H1 (cell line): ENCODE measurements at regions not wholly inside any gene's neighbourhood (a gene's known extent, or its start where the extent isn't known, plus 50 kb on each side); places are given as distances from the start of the nearest gene placed in this dataset.

ENCODE experiments used
- CTCF ChIA-PET: fragments of 300-600 bp; sonication (Branson Sonifier 250); formaldehyde crosslinking; loops from one replicate; lab custom pipeline; 2021; ENCODE audit not compliant: partially characterized antibody; lab: Charles Lee
- POLR2A ChIA-PET: fragments of 300-600 bp; sonication (Branson Sonifier 250); formaldehyde crosslinking; loops from one replicate; lab custom pipeline; 2021; ENCODE audit warnings: inconsistent platforms; ENCODE audit not compliant: partially characterized antibody; lab: Charles Lee
- DNase-seq, 2 experiments: peaks; one replicate each; pipeline versions ENCODE4 v3.0.0 to v3.0.0-alpha.2; 2010 to 2022; ENCODE audit warnings: low spot score in 2 of 2, low read depth in 1 of 2, mixed read lengths in 1 of 2
- FAIRE-seq: peaks from 2 replicates; lab custom pipeline; 2011; peaks lifted over from hg19 to GRCh38; lab: Jason Lieb, UNC
- H2AFZ ChIP-seq: 2 replicates; pipeline ENCODE4 v1.8.1; 2012; ENCODE audit warnings: low read length, inconsistent platforms
- H2AK5ac ChIP-seq: 2 replicates; pipeline ENCODE4 v1.6.1; 2013; ENCODE audit warnings: low read depth, low read length
- H2BK120ac ChIP-seq: replicated peaks from 2 replicates; pipeline ENCODE3; 2013; ENCODE audit warnings: low read depth, low read length, inconsistent platforms
- H2BK12ac ChIP-seq: 2 replicates; pipeline ENCODE4 v1.6.1; 2013; ENCODE audit warnings: low read depth, low read length
- H2BK15ac ChIP-seq: 2 replicates; pipeline ENCODE4 v1.6.1; 2013; ENCODE audit warnings: low read length
- H2BK20ac ChIP-seq: 2 replicates; pipeline ENCODE4 v1.6.1; 2013; ENCODE audit warnings: low read length
- H2BK5ac ChIP-seq: 2 replicates; pipeline ENCODE4 v1.6.1; 2013; ENCODE audit warnings: low read depth, low read length
- H3K14ac ChIP-seq: 2 replicates; pipeline ENCODE4 v1.6.1; 2013; ENCODE audit warnings: inconsistent platforms; ENCODE audit not compliant: insufficient read length
- H3K18ac ChIP-seq: 2 replicates; pipeline ENCODE4 v1.6.1; 2013; ENCODE audit warnings: low read length; ENCODE audit errors: extremely low read depth
- H3K23ac ChIP-seq: 2 replicates; pipeline ENCODE4 v1.6.1; 2013; ENCODE audit warnings: inconsistent platforms; ENCODE audit not compliant: insufficient read length
- H3K23me2 ChIP-seq: 2 replicates; pipeline ENCODE4 v1.6.1; 2013; ENCODE audit warnings: low read depth, low read length
- H3K27ac ChIP-seq: 2 replicates; pipeline ENCODE4 v1.6.1; 2011; ENCODE audit warnings: low read depth, low read length, inconsistent platforms
- H3K27me3 ChIP-seq, 4 experiments: replicated peaks in 1 of 4; 1 replicate in 1 of 4; 2 replicates in 3 of 4; pipeline versions ENCODE4 v1.6.1 to v1.8.1; 2011 to 2013; ENCODE audit warnings: low read length in 3 of 4, mild to moderate bottlenecking in 3 of 4, inconsistent platforms in 2 of 4, mixed read lengths in 2 of 4, moderate library complexity in 1 of 4; ENCODE audit not compliant: control insufficient read depth in 3 of 4, insufficient read depth in 3 of 4; ENCODE audit errors: extremely low read depth in 1 of 4
- H3K36me3 ChIP-seq, 4 experiments: 2 replicates each; pipeline versions ENCODE4 v1.6.1 to v1.8.1; 2011 to 2013; ENCODE audit warnings: mild to moderate bottlenecking in 4 of 4, low read length in 3 of 4, moderate library complexity in 2 of 4, control low read depth in 1 of 4, inconsistent platforms in 1 of 4; ENCODE audit not compliant: insufficient read depth in 4 of 4, control insufficient read depth in 2 of 4
- H3K4ac ChIP-seq: replicated peaks from 2 replicates; pipeline ENCODE3; 2013; ENCODE audit warnings: low read length, low read depth, mixed read lengths, inconsistent platforms; ENCODE audit not compliant: insufficient read length
- H3K4me1 ChIP-seq, 4 experiments: replicated peaks in 1 of 4; 1 replicate in 1 of 4; 2 replicates in 3 of 4; pipeline versions ENCODE4 v1.6.1 to v1.8.1; 2011 to 2013; ENCODE audit warnings: low read length in 3 of 4, inconsistent platforms in 2 of 4, mixed read lengths in 1 of 4; ENCODE audit not compliant: insufficient read depth in 4 of 4, control insufficient read depth in 3 of 4
- H3K4me2 ChIP-seq, 2 experiments: 2 replicates each; pipeline versions ENCODE4 v1.6.1 to v1.8.1; 2011 to 2013; ENCODE audit warnings: low read depth in 2 of 2, low read length in 2 of 2, control low read depth in 1 of 2, inconsistent platforms in 1 of 2, mild to moderate bottlenecking in 1 of 2; ENCODE audit not compliant: insufficient read depth in 1 of 2
- H3K4me3 ChIP-seq, 4 experiments: fragments of 200-600, 300-600 bp in 1 of 4; sonication (generic), shearing (Covaris generic), sonication (Bioruptor Twin) in 1 of 4; 2 replicates each; pipeline versions ENCODE4 v1.5.1 to v1.8.1; 2011 to 2016; ENCODE audit warnings: low read length in 4 of 4, low read depth in 3 of 4, control low read depth in 2 of 4, inconsistent platforms in 2 of 4, mild to moderate bottlenecking in 2 of 4, mixed read lengths in 1 of 4, moderate library complexity in 1 of 4; ENCODE audit not compliant: insufficient read depth in 2 of 4; ENCODE audit errors: extremely low read depth in 1 of 4
- H3K56ac ChIP-seq: replicated peaks from 2 replicates; pipeline ENCODE3; 2013; ENCODE audit warnings: low read depth, mild to moderate bottlenecking, mixed read lengths, low read length, inconsistent platforms; ENCODE audit not compliant: insufficient read length
- H3K79me1 ChIP-seq: 2 replicates; pipeline ENCODE4 v1.6.1; 2013; ENCODE audit warnings: low read depth, low read length, control low read depth
- H3K79me2 ChIP-seq, 2 experiments: 2 replicates each; pipeline versions ENCODE4 v1.6.1 to v1.8.1; 2012 to 2013; ENCODE audit warnings: low read length in 2 of 2, mild to moderate bottlenecking in 2 of 2, inconsistent platforms in 1 of 2; ENCODE audit not compliant: insufficient read depth in 2 of 2, control insufficient read depth in 1 of 2
- H3K9ac ChIP-seq, 4 experiments: replicated peaks in 1 of 4; 1 replicate in 1 of 4; 2 replicates in 3 of 4; pipeline versions ENCODE4 v1.6.1 to v1.8.1; 2011 to 2013; ENCODE audit warnings: low read depth in 3 of 4, low read length in 3 of 4, control low read depth in 2 of 4, mild to moderate bottlenecking in 2 of 4, moderate library complexity in 2 of 4, inconsistent platforms in 1 of 4; ENCODE audit errors: extremely low read depth in 1 of 4
- H3K9me3 ChIP-seq, 2 experiments: 2 replicates each; pipeline versions ENCODE4 v1.6.1 to v1.8.1; 2012 to 2013; ENCODE audit warnings: mild to moderate bottlenecking in 2 of 2, moderate library complexity in 2 of 2, control low read depth in 1 of 2, inconsistent platforms in 1 of 2, low read depth in 1 of 2, low read length in 1 of 2, mixed read lengths in 1 of 2; ENCODE audit not compliant: insufficient read depth in 2 of 2
- H4K20me1 ChIP-seq, 2 experiments: replicated peaks in 1 of 2; 2 replicates each; pipeline versions ENCODE3 to v1.8.1; 2011 to 2013; ENCODE audit warnings: inconsistent platforms in 2 of 2, low read length in 2 of 2, mild to moderate bottlenecking in 1 of 2; ENCODE audit not compliant: insufficient read depth in 2 of 2, control insufficient read depth in 1 of 2
- H4K5ac ChIP-seq: 2 replicates; pipeline ENCODE4 v1.6.1; 2013; ENCODE audit warnings: low read length, low read depth, mixed read lengths, inconsistent platforms; ENCODE audit not compliant: insufficient read length
- H4K8ac ChIP-seq: 2 replicates; pipeline ENCODE4 v1.8.0; 2013; ENCODE audit warnings: mild to moderate bottlenecking, moderate library complexity, low read length, inconsistent platforms; ENCODE audit not compliant: insufficient read depth; ENCODE audit errors: extremely low read depth
- H4K91ac ChIP-seq: replicated peaks from 2 replicates; pipeline ENCODE3; 2013; ENCODE audit warnings: low read length, mixed read lengths, inconsistent platforms; ENCODE audit not compliant: insufficient read length
- CHD2 ChIP-seq: IDR thresholded peaks from 2 replicates; pipeline ENCODE4 v1.6.1; 2012; ENCODE audit warnings: low read length, improper control_type of control experiment
- RBBP5 ChIP-seq: IDR thresholded peaks from 2 replicates; pipeline ENCODE4 v1.7.1; 2012; ENCODE audit warnings: low read depth, mild to moderate bottlenecking, inconsistent platforms, low read length, moderate library complexity, borderline replicate concordance
- RXRA ChIP-seq: IDR thresholded peaks from 2 replicates; pipeline ENCODE4 v1.6.1; 2011; ENCODE audit warnings: low read depth, mild to moderate bottlenecking, low read length, moderate library complexity; ENCODE audit not compliant: insufficient read depth
- SAP30 ChIP-seq: fragments of 300-600 bp; sonication (generic); IDR thresholded peaks from 2 replicates; pipeline ENCODE4 v1.7.1; 2012; ENCODE audit warnings: low read length, moderate library complexity, mild to moderate bottlenecking, inconsistent platforms; ENCODE audit not compliant: insufficient read depth, insufficient replicate concordance
- SIRT6 ChIP-seq: IDR thresholded peaks from one replicate; pipeline ENCODE4 v1.7.1; 2012; ENCODE audit warnings: low read length, inconsistent platforms
- ZNF274 ChIP-seq: IDR thresholded peaks from 2 replicates; pipeline ENCODE4 v1.7.0; 2012; ENCODE audit warnings: low read length, borderline replicate concordance; ENCODE audit errors: extremely low read depth
- WGBS, 2 experiments: shearing (Covaris generic) in 1 of 2; methylation state at CpG; one replicate each; pipeline versions ENCODE4 v1.1.6 to v1.1.7; 2013 to 2015; ENCODE audit warnings: low lambda C conversion rate in 2 of 2, mixed read lengths in 2 of 2, inconsistent platforms in 1 of 2, low coverage in 1 of 2, missing lambda C conversion rate in 1 of 2; ENCODE audit not compliant: insufficient replicate concordance in 2 of 2, insufficient coverage in 1 of 2, insufficient read length in 1 of 2; ENCODE audit errors: extremely low coverage in 1 of 2, missing lambda C conversion rate in 1 of 2; 5-methylcytosine and 5-hydroxymethylcytosine counted together
- TF ChIP-seq, protein P1 (sequence below): IDR thresholded peaks from 2 replicates; pipeline ENCODE4 v1.6.1; 2011; ENCODE audit warnings: low read depth, mild to moderate bottlenecking, low read length; ENCODE audit not compliant: insufficient read depth

DNA sequence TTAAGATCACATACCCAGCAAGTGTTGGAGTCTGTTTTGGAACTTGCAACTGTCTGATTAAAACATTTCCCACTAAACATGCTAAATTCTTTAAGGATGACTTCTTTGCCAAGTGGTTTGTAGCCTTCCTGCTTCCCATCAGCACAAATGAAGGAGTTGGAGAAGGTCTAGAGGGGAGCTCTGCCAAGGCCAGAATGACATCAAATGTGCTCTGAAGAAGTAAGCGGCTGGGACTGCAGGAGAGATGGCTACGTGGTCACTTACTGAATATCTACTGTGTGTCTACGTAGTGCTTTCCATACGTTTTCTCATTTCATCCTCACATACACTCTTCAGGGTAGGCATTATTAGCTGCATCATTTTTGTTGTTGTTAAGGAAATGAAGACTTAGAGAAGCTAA, 135.7 kb upstream of the NLRP1 start:
- WGBS, 2 experiments, result 83% methylated on average over 4 of the region's 4 CpGs; no CpG with 5 or more reads in 1 of the 2 experiments
- CTCF ChIA-PET, result interaction anchor here (0.6 to 3.7 kb wide), 4 partner anchors 14 to 578 kb away, joined by 3 to 31 read pairs (median 6); no protein-coding TSS in a partner anchor
- no peak for FAIRE-seq

More for the DNA sequence above, 135.7 kb upstream of the NLRP1 start:
- Histone ChIP-seq H3K14ac (no peak overlapping the region), H3K18ac (no peak overlapping the region), H3K27me3 (no peaks in the 10 kb centered on the region), H2BK120ac (no peak overlapping the region), H4K8ac (no peak overlapping the region), H2BK15ac (no peak overlapping the region), H4K91ac (no peak overlapping the region), H3K56ac (no peak overlapping the region), H4K20me1 (no peaks in the 10 kb centered on the region), H3K79me2 (no peaks in the 10 kb centered on the region), H3K4me2 (no peak overlapping the region), H2AK5ac (no peak overlapping the region), H3K4me1 (no peaks in the 10 kb centered on the region), H4K5ac (no peak overlapping the region), H3K36me3 (no peaks in the 10 kb centered on the region), H3K4me3 (no peak overlapping the region), H3K9ac (no peak overlapping the region), H3K23me2 (no peaks in the 10 kb centered on the region), H2BK20ac (no peak overlapping the region), H2BK12ac (no peak overlapping the region), H2BK5ac (no peak overlapping the region), H3K4ac (no peak overlapping the region), H3K9me3 (peaks cover 0 to 7% of the 10 kb centered on the region in 2 experiments; a peak in 2 of 4 replicates), H2AFZ (0 out of 2 replicates have a peak overlapping the region, but pooled peaks have one; percentile 13), H3K79me1 (no peaks in the 10 kb centered on the region), H3K27ac (no peak overlapping the region), H3K23ac (no peak overlapping the region)
- POLR2A ChIA-PET, result no interaction called here
- no peak for DNase-seq
- no peak for TF ChIP-seq ZNF274
- TF ChIP-seq SAP30, result no peak
- TF ChIP-seq, protein P1, sequence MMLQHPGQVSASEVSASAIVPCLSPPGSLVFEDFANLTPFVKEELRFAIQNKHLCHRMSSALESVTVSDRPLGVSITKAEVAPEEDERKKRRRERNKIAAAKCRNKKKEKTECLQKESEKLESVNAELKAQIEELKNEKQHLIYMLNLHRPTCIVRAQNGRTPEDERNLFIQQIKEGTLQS, result no peak
- TF ChIP-seq CHD2, result no peak
- TF ChIP-seq SIRT6, result no peak
- TF ChIP-seq RBBP5, result no peak
- no peak for TF ChIP-seq RXRA
